Fibroblast of skin of left quadriceps (primary cell): ENCODE measurements at regions not wholly inside any gene's neighbourhood (a gene's known extent, or its start where the extent isn't known, plus 50 kb on each side); places are given as distances from the start of the nearest gene placed in this dataset.
"Not testable (repeated sequence)": the region's sequence is repeated elsewhere in the genome, so short reads cannot be mapped to it uniquely, and the experiment has no call there.

ENCODE experiments used
- DNase-seq, 2 experiments: peaks; one replicate each; pipeline ENCODE4 v3.0.0-alpha.2; 2013; ENCODE audit warnings: low read depth in 2 of 2

DNA sequence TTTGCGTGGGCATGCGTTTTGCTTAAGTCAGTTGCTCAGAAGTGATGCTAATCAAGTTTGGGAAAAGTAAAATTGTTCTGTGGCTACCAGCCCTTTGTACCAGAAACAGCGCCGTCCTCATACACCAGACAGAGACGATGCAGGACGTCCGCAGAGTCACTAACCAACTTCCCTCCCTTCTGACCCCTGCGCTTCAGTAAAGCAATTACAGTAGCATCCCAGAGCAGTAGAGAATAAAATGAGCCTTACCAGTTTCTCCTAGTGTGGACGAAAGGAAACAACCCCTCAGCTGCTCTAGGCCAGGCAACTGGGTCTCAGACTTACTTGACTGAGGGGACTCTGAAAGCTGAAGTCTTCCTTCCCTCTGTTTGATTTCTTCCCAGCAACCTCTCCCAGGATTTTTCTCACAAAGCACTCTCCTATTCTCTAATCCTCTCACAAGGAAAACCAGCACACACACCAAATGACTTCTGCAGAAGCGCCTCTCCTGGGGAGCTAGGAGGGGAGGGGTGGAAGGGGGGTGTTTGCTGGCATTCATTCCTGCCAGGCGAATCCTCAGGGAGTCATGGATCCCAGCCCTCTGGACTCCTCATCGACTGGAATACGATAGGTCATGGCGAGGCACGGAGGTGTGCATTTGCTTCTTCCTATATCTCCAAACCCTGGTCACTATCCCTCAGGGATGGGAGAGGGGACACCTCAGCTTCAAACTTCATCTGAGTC lies 56.0 kb upstream of the MID1 start:
- no peak for DNase-seq

DNA sequence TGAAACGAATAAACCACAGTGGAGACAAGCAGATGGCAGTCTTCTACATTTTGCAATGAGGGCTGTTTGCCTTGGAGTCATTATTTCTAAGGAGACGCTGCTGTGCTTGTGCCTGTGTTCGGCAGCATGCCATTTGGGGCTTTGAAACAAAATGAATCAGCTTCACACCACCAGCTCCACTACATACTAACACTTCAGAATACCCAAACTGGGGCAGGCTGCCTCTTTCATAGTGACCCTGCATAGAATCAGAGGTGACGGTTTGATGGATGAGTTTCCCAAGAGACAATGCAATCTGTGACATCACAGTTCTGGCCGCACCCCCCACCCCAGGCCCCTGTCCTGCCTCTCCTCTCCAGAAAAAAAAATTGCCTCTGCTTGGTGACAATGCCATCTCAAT lies 57.1 kb upstream of the MID1 start:
- DNase-seq = no peak

DNA sequence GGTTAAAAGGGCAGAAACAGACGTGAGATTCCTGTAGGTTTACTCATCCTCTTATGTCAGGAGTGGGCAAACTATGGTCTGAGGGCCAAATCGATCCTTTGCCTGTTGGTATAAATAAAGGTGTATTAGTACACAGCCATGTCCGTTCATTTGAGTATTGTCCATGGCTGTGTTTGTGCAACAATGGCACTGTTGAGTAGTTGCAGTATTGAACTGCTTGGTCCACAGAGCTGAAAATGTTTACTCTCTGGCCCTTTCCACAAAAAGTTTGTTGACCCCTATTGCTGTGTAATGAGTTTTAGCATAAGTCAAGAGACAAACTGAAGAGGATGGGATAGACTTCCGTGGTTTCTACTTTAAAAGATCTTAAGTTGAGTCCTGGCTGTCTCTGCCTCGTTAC lies 59.0 kb upstream of the MID1 start:
- no peak for DNase-seq

DNA sequence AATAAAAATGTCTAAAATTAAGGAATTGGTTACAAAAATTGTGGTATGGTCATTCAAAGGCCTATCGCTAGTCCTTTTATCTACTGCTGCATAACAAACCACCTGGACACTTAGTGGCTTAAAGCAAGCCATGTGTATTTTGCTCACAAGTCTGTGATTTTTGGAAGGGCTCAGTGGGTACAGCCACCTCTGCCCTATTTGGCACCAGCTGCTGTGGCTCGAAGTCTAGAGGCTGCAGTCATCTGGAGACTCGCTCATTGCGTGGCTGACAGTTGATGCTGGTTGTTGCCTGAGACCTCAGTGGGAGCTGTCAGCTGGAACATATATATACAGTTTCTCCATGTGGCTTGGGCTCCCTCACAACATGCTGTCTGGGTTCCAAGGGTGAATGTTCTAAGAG lies 60.8 kb upstream of the MID1 start:
- no peak for DNase-seq

DNA sequence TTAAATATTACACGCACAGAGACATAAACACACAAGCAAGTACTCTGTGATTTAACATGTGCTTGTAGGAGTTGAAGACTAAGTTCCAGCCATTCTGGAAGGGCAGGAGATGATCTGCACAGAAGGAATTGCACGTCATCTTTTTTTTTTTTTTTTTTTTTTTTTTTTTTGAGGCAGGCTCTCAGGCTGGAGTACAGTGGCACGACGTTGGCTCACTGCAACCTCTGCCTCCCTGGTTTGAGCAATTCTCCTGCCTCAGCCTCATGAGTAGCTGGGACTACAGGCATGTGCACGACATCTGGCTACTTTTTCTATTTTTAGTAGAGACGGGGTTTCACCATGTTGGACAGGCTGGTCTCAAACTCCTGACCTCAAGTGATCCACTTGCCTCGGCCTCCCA lies 63.2 kb upstream of the MID1 start:
- not testable (repeated sequence) for DNase-seq

DNA sequence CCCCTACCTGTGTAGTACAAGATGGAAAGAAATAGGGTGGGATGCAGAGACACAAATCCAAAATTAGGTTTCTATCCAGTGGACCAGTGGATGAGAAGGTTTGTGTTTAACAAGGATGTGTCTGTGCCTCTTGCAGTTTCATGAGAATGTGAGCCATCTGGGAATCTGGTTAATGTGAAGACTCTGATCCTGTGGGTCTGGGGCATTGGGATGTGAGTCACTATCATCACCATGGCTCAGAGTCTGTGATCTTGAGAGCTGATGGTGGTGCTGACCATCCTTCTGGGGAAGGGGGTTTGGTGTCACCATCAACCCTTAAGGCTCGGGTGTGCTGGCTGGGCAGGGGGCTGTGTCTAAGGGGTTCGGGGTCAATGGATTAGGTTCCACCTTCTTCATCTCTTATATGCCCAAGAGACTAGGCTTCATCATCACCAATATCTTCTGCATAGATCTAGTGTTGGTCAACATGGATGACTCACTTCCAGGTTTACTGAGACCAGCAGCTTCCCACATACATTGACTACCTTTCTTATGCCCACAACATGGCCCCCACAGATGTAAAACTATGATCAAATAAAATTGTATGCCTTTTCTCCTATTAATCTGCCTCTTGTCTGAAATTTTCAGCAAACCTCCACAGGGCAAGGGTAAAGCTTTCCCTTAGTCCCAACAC lies 65.7 kb upstream of the MID1 start:
- no peak for DNase-seq

DNA sequence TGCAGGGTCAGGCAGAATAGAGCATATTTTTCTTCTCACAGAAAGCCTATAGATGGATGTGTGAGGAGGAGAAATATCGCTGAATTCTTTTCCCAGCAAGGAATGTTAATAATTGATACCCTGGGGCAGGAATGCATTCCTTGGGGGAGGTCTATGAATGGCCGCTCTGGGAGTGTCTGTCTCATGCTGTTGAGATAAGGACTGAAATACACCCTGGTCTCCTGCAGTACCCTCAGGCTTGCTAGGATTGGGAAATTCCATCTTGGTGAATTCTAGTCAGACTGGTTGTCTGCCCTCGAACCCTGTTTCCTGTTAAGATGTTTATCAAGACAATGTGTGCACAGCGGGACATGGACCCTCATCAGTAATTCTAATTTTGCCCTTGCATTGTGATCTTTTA lies 71.4 kb upstream of the MID1 start:
- DNase-seq = not testable (repeated sequence)

DNA sequence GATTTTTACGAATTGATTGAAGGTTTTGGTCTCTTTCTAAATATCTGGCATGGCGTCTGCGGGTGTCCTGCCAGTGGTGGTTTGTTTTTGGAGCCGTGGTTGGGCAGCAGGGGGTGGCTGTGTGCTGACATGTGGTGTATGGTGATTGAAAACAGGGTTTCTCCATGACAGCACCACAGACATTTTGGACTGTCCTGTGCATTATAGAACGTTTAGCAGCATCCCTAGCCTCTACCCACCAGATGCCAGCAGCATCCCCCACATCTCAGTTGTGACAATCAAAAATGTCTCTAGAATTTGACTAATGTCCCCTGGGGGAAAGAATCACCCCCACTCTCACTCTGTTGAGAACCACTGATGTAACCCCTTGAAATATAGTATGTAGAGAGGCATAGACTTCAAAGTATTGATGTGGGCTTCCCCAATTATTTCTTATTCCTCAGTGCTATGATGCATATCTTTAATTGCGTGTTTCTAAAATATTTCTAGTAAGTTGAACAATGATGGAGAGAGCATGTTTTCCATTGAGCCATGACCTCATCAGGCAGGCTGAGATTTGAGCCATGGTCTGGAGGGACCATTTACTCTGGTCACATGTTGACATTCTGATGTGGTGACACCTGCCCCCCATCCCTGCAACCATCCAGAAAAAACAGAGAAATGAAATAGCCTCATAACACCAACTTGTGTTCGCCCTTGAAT lies 77.4 kb upstream of the MID1 start:
- DNase-seq = no peak

DNA sequence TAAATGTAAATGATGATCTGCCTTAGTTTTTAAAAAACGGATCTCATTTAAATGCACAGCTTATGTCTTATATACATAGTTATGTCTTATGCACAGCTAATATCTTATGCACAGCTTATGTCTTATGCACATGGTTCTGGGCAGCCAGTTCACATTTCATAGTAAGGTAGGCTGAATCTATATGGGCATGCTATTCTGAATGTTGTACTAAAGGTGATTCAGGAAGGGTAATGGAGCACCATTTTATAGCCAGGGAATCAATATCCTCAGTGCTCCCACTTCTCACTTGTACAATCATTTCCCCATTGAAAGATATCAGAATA lies 77.9 kb upstream of the MID1 start:
- DNase-seq = no peak

DNA sequence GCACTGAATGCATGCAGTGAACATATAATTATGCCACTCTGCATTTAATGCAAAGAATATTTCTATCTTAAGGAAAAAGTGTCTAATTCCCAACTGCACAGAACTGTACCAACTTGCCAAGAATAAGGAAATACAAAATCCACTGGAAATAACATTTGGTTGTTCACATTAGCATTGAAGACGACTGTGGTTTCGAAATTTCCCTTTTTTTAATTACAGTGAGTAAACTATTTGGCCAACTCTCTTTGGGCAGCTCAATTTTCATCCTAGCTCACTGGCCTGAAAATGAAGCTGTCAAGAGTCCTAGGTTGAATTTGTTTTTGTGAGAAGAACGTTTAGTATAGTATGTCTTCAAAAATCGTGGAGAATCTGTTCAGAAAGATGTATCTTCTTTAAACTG lies 81.6 kb upstream of the MID1 start:
- DNase-seq = no peak

DNA sequence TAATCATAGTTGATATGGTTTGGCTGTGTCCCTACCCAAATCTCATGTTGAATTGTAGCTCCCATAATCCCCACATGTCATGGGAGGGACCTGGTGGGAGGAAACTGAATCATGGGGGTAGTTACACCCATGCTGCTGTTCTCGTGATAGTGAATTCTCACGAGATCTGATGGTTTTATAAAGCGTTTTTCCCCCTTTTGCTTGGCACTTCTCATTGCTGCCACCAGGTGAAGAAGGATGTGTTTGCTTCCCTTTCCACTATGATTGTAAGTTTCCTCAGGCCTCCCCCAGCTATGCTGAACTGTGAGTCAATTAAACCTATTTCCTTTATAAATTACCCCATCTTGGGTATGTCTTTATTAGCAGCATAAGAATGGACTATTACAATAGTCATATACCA lies 86.0 kb upstream of the MID1 start:
- DNase-seq = not testable (repeated sequence)

DNA sequence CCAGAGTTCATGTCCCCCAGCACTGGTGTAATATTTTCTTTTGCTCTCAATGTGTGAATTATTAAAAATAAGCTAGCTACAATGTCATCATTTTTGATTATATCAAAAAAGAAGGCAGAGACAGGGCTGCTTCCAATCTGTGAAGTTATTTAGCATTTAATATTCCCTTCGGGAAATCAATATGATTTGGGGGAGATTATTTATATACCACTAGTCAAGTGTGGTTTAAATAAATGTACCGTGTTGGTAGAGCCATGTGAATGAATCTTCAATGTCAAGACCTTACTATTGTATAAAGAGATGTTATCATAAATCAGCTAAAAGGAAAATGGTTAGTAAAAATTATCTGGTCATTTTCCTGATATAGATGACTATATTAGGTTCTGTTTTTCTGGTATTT lies 87.4 kb upstream of the MID1 start:
- no peak for DNase-seq

DNA sequence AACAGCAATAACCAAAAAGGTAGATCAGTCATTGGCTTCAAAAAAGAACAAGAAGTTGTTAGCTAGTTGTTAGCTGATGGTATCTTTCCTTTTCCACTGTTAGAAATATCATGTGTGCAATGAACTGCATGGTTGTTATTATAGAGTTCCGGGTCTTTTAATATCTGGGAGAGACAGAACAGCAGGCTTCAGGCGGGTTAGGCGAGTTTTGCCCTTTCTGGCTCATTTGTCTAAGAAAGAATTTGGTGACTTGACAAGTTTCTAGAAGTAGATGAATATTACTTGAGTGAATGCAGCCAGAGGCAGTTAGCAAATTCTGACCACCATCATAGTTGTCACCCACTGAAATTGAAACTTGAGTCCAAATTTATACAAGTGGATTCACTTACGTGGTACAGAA lies 88.9 kb upstream of the MID1 start:
- no peak for DNase-seq

DNA sequence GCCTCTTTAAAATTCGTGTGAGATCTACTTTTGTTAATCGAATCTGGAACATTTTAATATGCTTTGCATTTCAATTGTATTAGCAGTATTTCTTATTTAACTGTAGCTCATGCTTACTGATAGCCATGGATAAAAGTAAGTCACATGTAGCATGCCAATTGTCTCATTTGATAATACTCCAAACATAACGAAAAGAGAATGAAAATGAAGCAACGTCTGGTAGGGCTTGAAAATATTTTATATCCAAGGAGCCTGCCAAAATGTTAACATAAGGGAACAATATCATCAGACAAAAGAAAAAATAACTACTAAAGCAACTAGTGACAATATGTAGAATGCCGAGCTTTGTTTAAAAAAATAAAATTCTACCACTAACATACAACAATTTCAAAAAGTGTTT lies 94.1 kb upstream of the MID1 start:
- no peak for DNase-seq

DNA sequence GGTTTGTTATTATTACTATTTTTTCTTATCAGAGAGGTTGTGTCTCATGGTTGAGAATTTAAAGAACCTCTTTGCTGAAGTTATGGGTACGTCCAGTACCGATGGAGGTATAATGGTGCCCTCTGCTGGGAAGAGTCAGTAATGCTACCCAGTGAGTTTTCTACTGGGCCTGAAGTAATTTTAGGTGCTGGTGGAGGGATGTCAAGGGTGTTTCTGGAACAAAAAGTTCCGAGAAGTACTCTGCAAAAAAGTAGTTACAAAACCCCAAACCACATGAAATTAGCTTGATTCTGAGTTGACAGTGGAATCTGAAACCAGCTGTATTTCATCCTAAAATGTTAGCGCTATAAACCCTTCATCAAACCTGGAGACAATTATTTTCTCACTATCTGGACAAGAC lies 102.5 kb upstream of the MID1 start:
- DNase-seq = peak; percentile 62 to 74

DNA sequence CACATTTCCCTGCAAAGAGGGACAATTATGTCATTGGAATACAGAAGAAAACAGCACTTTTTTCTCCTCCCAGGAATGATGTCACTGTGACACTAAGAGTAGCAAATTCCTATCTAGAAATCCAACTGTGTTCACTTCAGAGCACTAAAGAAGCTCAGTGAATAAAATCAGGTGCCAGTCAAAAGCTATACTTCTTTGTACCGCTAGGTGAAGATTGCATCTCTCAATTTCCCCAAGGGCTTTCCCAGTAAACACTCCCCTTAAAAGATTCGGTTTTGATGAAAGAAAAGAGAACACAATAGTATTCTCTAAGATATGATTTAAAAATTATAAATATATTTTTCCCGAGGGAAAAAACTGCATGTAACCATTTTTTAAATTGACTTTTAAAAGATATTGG lies 104.7 kb upstream of the MID1 start:
- DNase-seq = no peak

DNA sequence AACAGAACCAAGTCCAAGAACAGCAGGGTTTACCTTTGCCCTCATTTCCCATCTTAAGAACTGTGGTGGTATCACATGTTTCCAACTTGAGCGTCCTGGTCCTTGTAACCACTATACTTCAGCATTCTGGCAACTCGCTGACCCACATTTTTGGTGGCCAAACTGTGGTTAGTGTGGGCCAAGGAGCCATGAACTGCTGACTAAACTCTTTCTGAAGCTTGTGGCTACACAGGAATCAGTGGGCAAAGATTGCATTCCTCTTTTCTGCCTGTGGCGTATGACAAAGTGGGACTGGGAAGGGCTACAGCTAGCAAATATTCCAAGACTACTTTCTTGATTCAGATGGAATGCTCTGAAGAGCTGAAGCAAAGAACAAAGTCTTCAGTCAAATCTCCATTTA lies 106.3 kb upstream of the MID1 start:
- no peak for DNase-seq

DNA sequence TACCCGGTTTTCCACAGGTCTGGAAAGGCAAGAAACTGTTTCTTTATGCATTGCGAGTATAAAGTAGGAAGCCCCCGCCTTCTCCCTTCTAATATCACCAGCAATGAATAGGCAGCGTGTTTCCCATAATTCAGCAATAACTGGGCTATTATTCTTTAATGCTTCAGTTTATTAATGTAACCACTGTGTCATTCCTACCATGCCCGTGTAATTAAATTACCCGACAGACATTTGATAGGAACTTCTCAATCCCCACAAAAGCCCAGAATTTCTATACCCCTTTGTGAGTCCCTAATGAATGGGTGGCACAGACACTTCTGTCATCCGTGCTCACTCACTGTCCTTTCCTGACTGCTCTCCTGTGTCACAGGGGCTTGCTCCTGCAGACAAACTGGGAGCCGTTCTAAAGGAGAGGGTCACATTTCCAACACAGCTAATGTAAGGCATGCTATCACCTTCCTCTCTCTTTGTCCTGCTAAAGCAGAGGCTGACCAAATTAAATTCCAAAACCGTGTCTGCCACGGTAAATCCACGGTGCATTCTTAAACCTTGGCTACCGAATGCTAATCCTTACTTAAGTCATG lies 108.5 kb upstream of the MID1 start:
- no peak for DNase-seq

DNA sequence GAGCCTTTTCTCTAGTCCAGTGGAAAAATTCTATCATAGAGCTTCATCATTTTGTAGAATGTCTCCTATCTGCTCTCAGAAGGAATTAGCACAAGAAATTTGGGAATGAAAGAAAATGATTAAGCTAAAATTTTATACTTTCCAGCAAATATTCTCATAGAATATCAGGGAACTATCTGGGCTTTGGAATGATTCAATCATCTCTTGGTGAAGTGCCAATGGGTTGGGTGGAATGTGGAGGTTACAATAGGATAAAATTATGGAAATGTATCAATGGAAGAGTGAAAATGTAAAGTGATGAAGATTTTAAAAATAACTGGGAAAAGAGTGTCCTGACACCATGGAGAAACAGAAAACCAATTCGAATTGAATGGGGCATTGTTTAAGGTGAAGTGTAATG lies 119.0 kb upstream of the MID1 start:
- no peak for DNase-seq

DNA sequence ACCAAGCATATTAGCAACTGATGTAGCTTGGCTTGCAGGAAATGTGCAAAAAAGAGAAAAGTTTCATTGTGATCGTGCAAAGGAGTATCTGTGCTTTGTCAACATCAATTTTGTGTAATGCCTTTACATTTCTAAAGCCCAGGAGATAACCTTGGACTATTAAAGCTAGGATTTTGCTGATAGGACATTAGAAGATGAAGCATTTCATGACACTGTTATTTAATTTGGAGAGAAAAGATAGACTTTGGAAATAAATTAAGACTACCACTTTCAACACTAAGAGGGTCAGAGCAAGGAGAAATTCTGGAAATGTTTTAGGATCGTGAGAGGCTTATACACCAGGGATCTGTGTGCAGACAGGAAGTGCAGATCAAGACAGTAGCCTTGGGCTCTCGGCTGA lies 120.6 kb upstream of the MID1 start:
- DNase-seq = no peak

DNA sequence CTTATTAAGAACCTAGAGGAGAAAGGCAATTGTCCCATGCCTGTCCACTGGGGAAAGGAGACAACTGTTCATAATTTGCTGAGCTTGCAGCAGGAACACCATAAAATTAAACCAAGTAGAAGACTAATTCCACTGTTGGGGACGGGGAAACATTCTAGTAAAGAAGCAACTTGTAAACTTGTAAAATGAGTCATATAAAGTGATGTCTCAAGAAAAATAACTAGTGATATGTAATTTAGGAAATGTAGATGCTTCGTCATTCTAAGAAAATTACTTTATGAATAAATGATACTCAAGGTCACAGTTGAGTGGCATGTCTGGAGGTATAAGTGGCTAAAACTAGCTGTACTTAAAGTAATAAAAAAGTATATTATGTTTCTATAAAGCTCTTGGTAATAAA lies 121.2 kb upstream of the MID1 start:
- no peak for DNase-seq

DNA sequence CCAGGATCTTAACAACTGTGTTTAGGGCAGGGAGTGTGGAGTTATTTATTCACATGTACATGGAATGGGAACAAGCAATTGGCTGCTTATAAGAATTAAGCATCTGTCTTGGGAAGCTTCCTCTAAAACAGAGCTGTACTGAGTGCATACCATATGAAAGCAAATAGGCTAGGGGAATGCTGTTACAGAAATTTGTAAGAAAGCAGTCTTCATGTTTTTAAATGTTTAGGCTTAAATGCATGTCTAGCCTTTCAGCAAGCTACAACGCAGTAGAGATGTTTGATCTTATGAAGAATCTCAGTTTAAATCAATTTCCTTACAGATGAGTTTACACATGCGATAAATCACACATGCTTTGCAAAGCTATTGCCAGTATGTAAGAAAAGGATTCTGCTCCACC lies 123.1 kb upstream of the MID1 start:
- no peak for DNase-seq

DNA sequence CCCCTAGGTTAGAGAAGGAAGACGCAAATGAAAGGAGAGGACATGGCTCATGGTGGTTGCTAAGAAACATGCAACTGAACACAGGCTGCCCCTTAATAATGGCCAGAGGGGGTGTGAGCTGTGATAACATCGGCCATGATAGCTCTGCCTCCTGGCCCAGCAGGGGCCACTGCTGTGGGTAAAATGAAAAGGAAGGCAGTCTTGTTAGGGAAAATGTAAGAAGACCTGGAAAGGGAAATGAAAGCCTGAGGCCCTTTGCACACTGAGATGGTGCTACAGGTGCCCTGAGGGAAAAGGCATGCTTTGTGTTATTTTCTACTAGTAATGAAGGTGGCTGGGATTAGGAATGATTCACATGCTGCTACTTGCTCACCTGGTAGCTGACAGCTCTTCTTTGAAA lies 123.6 kb upstream of the MID1 start:
- DNase-seq = no peak
